Stomach (tissue), 4 donors: ENCODE measurements at regions not wholly inside any gene's neighbourhood (a gene's known extent, or its start where the extent isn't known, plus 50 kb on each side); places are given as distances from the start of the nearest gene placed in this dataset.

Source experiments
- CTCF ChIP-seq, 7 experiments: fragments of 450-650 bp in 4 of 7; fragments of 200-600 bp in 3 of 7; sonication (generic) in 3 of 7; IDR thresholded peaks; one replicate each; pipeline ENCODE4 v1.5.1; 2016 to 2019; ENCODE audit warnings: antibody characterized with exemption in 7 of 7, control low read depth in 2 of 7, mild to moderate bottlenecking in 1 of 7
- EP300 ChIP-seq: sonication (generic); formaldehyde crosslinking; IDR thresholded peaks from one replicate; pipeline ENCODE4 v1.6.1; 2017; ENCODE audit warnings: antibody characterized with exemption
- POLR2A ChIP-seq, 4 donors: fragments of 450-650 bp; IDR thresholded peaks; one replicate each; pipeline ENCODE4 v1.6.1; 2016; ENCODE audit warnings: antibody characterized with exemption in 4 of 4, control low read depth in 2 of 4, mild to moderate bottlenecking in 1 of 4, moderate library complexity in 1 of 4

DNA sequence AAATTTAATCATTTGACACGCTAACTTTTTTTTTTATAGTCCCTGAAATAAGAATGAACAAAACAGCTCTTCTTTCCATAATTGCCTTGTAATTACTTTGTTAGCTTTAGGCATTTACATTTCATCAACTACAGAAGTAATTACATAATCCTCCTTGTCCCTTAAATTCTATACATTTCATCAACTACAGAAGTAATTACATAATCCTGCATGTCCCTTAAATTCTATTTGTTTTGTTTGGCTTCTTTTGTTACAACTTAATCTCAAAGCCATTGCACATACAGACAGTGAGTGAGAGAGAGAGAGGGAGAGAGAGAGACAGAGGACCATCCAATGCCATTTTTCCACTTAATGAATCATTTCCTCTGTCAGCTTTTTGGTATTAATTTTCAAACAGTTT lies 873.2 kb downstream of the METTL15 start:
- TF ChIP-seq CTCF (IDR thresholded peaks at IDR 0.05) = no peak
- no peak for TF ChIP-seq POLR2A (IDR thresholded peaks at IDR 0.05)
- no peak for TF ChIP-seq EP300
